ENCODE measurements at regions not wholly inside any gene's neighbourhood (a gene's known extent, or its start where the extent isn't known, plus 50 kb on each side); places are given as distances from the start of the nearest gene placed in this dataset.

GRCh38 chr6:166802401-166802800 lies 153.9 kb downstream of the RNASET2 start:
- no peak for TF ChIP-seq TAF1 (IDR thresholded peaks at IDR 0.05; ENCODE audit: borderline replicate concordance, low read depth, low read length)
- no peak for TF ChIP-seq POLR2A (IDR thresholded peaks at IDR 0.05; ENCODE audit: low read depth, low read length)
- no peak for TF ChIP-seq POLR2AphosphoS5 (IDR thresholded peaks at IDR 0.05; ENCODE audit: low read depth, low read length)

All from GM12892 (cell line).